GM19351 (cell line): ENCODE measurements at regions not wholly inside any gene's neighbourhood (a gene's known extent, or its start where the extent isn't known, plus 50 kb on each side); places are given as distances from the start of the nearest gene placed in this dataset.
"Not testable (repeated sequence)": the region's sequence is repeated elsewhere in the genome, so short reads cannot be mapped to it uniquely, and the experiment has no call there.

Experiments used
- ATAC-seq: cut with Tn5 transposase; IDR thresholded peaks from one replicate; pipeline ENCODE4 v1.9.1; 2021; ENCODE audit warnings: mild to moderate bottlenecking, moderate library complexity; ENCODE audit not compliant: unreplicated experiment

GRCh38 chr16:64260631-64261401, 861.0 kb downstream of the CDH11 start:
- not testable (repeated sequence) for ATAC-seq

- no peak for ATAC-seq
Observed at GRCh38 chr16:64254443-64255367, 867.2 kb downstream of the CDH11 start.

GRCh38 chr16:64253525-64253924, 868.3 kb downstream of the CDH11 start:
- ATAC-seq, result no peak

GRCh38 chr16:64253096-64253495, 868.8 kb downstream of the CDH11 start:
- no peak for ATAC-seq

- no peak for ATAC-seq
Observed at GRCh38 chr16:64251742-64252141, 870.1 kb downstream of the CDH11 start.

GRCh38 chr16:64250866-64251265, 871.0 kb downstream of the CDH11 start:
- ATAC-seq, result no peak

- no peak for ATAC-seq
Observed at GRCh38 chr16:64242492-64242891, 879.4 kb downstream of the CDH11 start.

- no peak for ATAC-seq
Observed at GRCh38 chr16:64240586-64240985, 881.3 kb downstream of the CDH11 start.

GRCh38 chr16:64238571-64238970, 883.3 kb downstream of the CDH11 start:
- no peak for ATAC-seq

- ATAC-seq, result no peak
Observed at GRCh38 chr16:64236316-64236715, 885.5 kb downstream of the CDH11 start.

- ATAC-seq, result no peak
Observed at GRCh38 chr16:64234200-64234599, 887.7 kb downstream of the CDH11 start.

GRCh38 chr16:64225696-64226095, 896.2 kb downstream of the CDH11 start:
- no peak for ATAC-seq

- no peak for ATAC-seq
Observed at GRCh38 chr16:64225036-64225435, 896.8 kb downstream of the CDH11 start.

GRCh38 chr16:64217789-64218535, 903.9 kb downstream of the CDH11 start:
- no peak for ATAC-seq

GRCh38 chr16:64215730-64216129, 906.1 kb downstream of the CDH11 start:
- no peak for ATAC-seq

GRCh38 chr16:64211331-64211730, 910.5 kb downstream of the CDH11 start:
- ATAC-seq, result no peak

GRCh38 chr16:64206862-64207261, 915.0 kb downstream of the CDH11 start:
- no peak for ATAC-seq

- no peak for ATAC-seq
Observed at GRCh38 chr16:64203126-64203525, 918.7 kb downstream of the CDH11 start.

- no peak for ATAC-seq
Observed at GRCh38 chr16:64202571-64202970, 919.3 kb downstream of the CDH11 start.

GRCh38 chr16:64196444-64196843, 925.4 kb downstream of the CDH11 start:
- no peak for ATAC-seq

- ATAC-seq, result no peak
Observed at GRCh38 chr16:64185954-64186353, 935.9 kb downstream of the CDH11 start.
